Muscle layer of colon (tissue), 2 donors: ENCODE measurements at regions not wholly inside any gene's neighbourhood (a gene's known extent, or its start where the extent isn't known, plus 50 kb on each side); places are given as distances from the start of the nearest gene placed in this dataset.

Experiments
- H3K27ac ChIP-seq: one replicate; pipeline ENCODE4 v1.7.0; 2013; ENCODE audit warnings: low read depth, mild to moderate bottlenecking, low read length, moderate library complexity
- H3K27me3 ChIP-seq, 2 donors: one replicate each; pipeline ENCODE4 v1.7.0; 2013; ENCODE audit warnings: low read length in 2 of 2, mild to moderate bottlenecking in 2 of 2; ENCODE audit not compliant: insufficient read depth in 2 of 2, control insufficient read depth in 1 of 2
- H3K36me3 ChIP-seq: one replicate; pipeline ENCODE4 v1.7.0; 2013; ENCODE audit warnings: mild to moderate bottlenecking, low read length; ENCODE audit not compliant: insufficient read depth
- H3K4me1 ChIP-seq: one replicate; pipeline ENCODE4 v1.7.0; 2013; ENCODE audit warnings: mild to moderate bottlenecking, low read length; ENCODE audit not compliant: insufficient read depth
- H3K4me3 ChIP-seq, 2 donors: one replicate each; pipeline ENCODE4 v1.7.0; 2013; ENCODE audit warnings: low read length in 2 of 2, low read depth in 1 of 2, mild to moderate bottlenecking in 1 of 2, moderate library complexity in 1 of 2
- H3K9ac ChIP-seq: one replicate; pipeline ENCODE4 v1.7.0; 2013; ENCODE audit warnings: low read length
- H3K9me3 ChIP-seq: one replicate; pipeline ENCODE4 v1.7.0; 2013; ENCODE audit warnings: mild to moderate bottlenecking, low read length
- donor health status: abdominal sarcoma.
- donor health status: Adenocarcinoma of cecum.

DNA sequence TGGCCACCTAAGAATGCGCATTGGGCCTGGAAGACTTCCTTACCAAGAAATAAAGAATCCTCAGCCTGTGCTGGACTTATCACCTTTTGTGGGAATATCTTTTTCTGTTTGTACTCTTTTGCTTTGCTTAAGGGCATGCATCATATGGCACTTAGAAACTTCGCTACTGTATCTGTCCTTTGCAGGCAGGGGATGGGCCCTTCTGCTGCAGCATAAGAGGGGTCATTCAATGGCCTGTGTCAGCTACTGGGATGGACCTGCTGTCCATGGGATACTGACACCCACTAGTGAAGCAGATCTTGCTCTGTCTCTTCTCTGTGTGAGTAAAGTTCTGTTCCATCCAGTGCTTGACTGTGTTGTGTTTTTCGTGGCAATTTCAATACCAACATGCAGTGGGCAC lies 239.0 kb upstream of the JUN start:
- Histone ChIP-seq H3K4me1 (peaks cover 14% of the 10 kb centered on the region), H3K9me3 (no peaks in the 10 kb centered on the region), H3K27ac (no peak overlapping the region), H3K4me3 (no peak overlapping the region), H3K27me3 (no peaks in the 10 kb centered on the region), H3K9ac (no peak overlapping the region), H3K36me3 (no peaks in the 10 kb centered on the region)

DNA sequence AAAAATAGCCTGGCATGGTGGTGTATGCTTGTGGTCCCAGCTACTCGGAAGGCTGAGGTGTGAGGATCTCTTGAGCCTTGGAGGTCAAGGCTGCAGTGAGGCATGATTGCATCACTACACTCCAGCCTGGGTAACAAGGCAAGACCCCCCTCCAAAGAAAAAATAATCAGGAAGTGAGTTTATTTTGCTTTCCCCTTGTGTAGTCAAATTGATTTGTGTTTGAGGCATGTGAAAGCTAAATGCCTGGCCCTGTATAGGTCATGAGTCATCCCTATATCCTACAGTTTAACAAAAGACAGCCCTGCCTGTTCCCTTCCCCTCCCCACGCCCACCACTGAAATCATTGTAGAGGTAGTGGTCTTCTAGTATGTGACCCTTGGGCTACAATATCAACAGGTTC lies 241.4 kb upstream of the JUN start:
- Histone ChIP-seq H3K27me3 (no peaks in the 10 kb centered on the region), H3K9ac (no peak overlapping the region), H3K4me1 (peaks cover 6% of the 10 kb centered on the region), H3K27ac (no peak overlapping the region), H3K9me3 (no peaks in the 10 kb centered on the region), H3K36me3 (no peaks in the 10 kb centered on the region), H3K4me3 (no peak overlapping the region)

DNA sequence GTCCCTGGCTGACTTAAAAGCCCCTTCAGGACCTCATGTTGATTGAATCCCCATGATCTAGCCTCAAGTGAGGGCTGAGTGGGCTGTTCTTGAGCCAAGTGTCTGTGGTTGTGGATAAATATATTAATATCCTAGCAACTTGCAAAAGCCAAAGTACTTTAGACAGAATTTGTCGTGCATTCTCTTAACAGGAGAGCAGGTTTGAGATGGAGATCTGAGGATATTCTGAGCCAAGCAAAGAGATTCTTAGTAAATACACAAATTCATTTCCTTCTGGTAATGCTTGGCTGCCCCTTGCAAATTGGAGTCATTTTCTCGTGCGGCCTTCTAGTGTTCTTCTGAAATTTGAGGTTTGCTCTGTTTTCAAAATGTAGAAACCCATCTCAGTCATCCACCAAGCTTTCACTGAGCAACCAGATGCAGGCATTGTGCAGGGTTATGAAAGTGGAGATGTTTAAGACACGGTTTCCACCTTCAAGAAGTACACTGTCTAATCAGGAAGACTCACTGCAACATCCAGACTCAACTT lies 242.1 kb upstream of the JUN start:
- no peak overlapping the region for H3K4me3 ChIP-seq
- no peaks in the 10 kb centered on the region for H3K4me1 ChIP-seq
- H3K36me3 ChIP-seq = no peaks in the 10 kb centered on the region
- H3K27me3 ChIP-seq = no peaks in the 10 kb centered on the region
- H3K9me3 ChIP-seq = no peaks in the 10 kb centered on the region
- H3K27ac ChIP-seq = no peak overlapping the region
- H3K9ac ChIP-seq = no peak overlapping the region

DNA sequence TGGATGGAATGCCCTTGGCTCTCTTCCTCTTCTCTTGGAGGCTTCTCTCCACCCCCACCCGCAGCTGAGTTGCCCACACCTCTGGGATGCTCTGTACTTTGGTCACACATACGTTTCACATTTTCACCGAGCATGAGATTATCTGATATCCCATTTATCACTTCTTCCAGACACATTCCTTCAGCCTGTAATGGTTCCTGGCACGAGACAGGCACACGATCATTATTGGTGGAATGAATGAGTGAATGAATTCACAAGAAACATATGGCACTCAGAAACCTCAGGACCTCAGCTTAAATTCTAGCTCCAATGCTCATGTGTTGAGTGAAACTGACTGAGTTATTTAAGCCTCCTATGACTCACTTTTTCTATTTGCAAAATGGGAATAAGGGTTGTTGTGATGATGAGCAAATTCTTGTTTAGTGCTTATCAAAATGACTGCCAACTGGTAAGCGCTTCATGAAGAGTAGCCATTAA lies 242.7 kb upstream of the JUN start:
- Histone ChIP-seq H3K4me1 (no peaks in the 10 kb centered on the region), H3K27ac (no peak overlapping the region), H3K9me3 (no peaks in the 10 kb centered on the region), H3K4me3 (no peak overlapping the region), H3K27me3 (no peaks in the 10 kb centered on the region), H3K9ac (no peak overlapping the region), H3K36me3 (no peaks in the 10 kb centered on the region)

DNA sequence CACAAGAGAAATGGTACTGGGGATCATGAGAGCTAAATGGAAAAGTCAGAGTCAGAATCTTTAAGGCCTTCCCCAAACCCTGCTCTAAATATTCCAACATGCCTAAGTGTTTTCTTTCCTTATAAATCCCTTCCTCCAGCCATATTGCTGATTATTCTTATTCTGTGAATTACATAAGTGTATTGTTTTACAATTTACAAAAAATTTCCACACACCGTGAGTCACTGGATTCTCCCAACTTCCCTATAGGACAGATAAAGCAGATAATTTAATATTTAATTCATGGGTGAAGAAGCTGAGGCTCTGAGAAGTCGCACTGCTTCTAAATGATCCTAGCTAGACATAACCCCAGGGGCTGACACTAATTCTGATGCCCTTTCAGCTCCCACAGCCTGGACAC lies 243.3 kb upstream of the JUN start:
- Histone ChIP-seq H3K36me3 (no peaks in the 10 kb centered on the region), H3K9me3 (no peaks in the 10 kb centered on the region), H3K4me3 (no peak overlapping the region), H3K27me3 (no peaks in the 10 kb centered on the region), H3K27ac (no peak overlapping the region), H3K9ac (no peak overlapping the region), H3K4me1 (no peaks in the 10 kb centered on the region)

DNA sequence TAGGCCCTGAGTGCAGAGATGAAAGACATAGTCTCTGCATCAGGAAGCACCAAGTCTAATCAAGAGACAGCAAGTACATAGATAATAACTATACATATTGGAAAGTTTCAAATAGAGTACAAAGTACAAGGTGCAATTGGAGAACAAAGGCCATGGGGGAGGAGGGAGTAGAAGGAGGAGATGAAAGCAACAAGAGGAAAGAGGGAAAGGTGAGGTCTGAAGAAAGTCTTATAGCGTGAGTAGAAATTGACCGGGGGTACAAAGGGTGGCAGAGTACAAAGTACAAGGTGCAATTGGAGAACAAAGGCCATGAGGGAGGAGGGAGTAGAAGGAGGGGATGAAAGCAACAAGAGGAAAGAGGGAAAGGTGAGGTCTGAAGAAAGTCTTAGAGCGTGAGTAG lies 244.2 kb upstream of the JUN start:
- H3K27ac ChIP-seq = no peak overlapping the region
- no peak overlapping the region for H3K4me3 ChIP-seq
- no peaks in the 10 kb centered on the region for H3K27me3 ChIP-seq
- H3K9me3 ChIP-seq = no peaks in the 10 kb centered on the region
- H3K4me1 ChIP-seq = no peaks in the 10 kb centered on the region
- H3K36me3 ChIP-seq = no peaks in the 10 kb centered on the region
- no peak overlapping the region for H3K9ac ChIP-seq

DNA sequence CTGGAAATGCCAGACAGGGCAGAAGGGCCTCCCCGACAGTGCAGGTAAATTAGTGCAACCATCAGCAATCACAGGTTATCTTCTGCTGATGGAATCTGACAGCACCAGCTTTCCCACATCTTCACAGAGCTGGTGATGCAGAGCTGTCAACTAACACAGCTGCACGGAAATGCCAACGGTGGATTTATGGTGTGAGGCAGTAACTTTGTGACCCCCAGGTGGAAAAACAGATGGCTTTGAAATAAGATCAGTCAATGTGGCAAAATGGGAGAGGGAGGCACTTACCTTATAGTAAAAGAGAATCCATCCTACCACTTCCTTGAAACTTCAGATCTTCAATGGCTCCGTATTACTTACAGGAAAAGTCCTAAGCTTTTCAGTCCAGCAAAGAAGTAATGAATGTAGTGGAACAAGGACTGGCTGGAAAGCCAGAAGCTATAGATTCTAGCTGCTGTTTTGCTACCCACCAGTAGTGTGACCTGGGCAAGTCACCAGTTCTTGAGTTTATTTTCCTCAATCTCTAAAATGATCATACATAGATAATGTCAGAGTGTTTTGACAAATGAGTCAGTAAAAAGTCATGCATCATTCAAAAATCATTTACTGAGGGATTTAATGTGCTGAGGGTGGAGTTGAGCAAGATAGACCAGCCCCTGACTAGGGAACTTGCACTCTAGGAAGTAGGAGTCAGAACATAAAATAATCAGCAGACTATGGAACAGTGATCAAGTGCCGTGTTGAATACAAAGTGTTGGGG lies 245.7 kb upstream of the JUN start:
- Histone ChIP-seq H3K4me3 (no peak overlapping the region), H3K9me3 (no peaks in the 10 kb centered on the region), H3K27me3 (no peaks in the 10 kb centered on the region), H3K9ac (no peak overlapping the region), H3K36me3 (no peaks in the 10 kb centered on the region), H3K27ac (no peak overlapping the region), H3K4me1 (no peaks in the 10 kb centered on the region)

DNA sequence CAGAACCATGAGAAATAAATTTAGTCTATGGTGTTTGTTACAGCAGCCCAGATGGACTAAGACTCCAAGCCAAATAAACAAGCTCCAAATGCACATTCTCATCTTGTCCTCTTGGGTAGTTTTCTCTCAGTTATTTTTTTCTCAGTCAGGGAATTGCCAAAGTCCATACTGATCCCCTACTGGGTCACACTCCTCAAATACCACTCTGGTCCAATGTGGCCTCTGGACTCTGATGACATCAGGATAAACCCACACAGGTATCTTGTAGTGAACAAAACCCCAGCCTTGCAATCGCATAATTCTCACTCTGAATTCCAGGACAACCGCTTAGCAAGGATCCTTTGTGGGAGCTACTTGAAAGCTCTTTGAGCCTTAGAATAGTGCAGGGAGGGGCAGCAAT lies 248.4 kb upstream of the JUN start:
- Histone ChIP-seq H3K36me3 (no peaks in the 10 kb centered on the region), H3K4me1 (no peaks in the 10 kb centered on the region), H3K4me3 (no peak overlapping the region), H3K9me3 (no peaks in the 10 kb centered on the region), H3K9ac (no peak overlapping the region), H3K27me3 (no peaks in the 10 kb centered on the region), H3K27ac (no peak overlapping the region)

DNA sequence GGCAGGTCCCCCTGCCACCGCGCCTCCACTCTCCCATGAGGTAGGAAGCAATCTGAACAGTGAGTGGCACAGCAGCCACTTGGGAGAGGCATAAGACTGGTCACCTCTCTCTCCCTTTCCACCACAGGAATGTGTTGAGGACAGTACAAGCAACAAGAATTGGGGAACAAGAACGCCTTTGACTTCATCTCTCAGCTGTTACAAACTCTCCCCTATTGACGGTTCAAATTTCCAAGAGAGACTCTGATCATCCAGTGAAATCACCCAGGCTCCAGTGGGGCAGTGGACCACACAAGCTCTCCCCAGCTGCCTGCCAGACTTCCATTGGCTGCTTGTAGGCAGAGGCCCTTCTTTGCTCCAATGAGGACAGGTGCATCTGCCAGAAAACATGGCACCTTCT lies 249.9 kb upstream of the JUN start:
- no peaks in the 10 kb centered on the region for H3K9me3 ChIP-seq
- no peak overlapping the region for H3K4me3 ChIP-seq
- no peaks in the 10 kb centered on the region for H3K4me1 ChIP-seq
- no peaks in the 10 kb centered on the region for H3K36me3 ChIP-seq
- H3K27ac ChIP-seq = no peak overlapping the region
- H3K27me3 ChIP-seq = no peaks in the 10 kb centered on the region
- no peak overlapping the region for H3K9ac ChIP-seq

DNA sequence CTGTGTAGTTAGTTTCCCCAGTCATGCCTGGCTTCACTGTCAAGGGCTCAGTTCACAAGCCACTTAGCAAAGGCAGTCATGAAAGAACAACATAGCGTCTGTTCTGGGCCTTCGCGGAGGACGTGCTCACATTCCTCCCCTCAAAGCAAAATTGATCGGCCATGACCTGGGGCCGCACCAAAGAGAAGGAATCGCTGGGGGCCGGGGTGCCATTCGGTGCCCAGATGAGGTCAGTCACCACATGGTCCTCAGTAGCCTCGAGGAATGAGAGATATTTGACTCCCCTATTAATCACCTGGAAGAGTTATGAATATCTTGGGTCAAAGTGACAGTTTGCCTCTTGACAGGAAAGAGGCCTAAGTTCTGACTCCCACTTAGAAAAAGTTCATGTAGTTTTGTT lies 251.1 kb upstream of the JUN start:
- no peak overlapping the region for H3K9ac ChIP-seq
- no peaks in the 10 kb centered on the region for H3K36me3 ChIP-seq
- H3K9me3 ChIP-seq = no peaks in the 10 kb centered on the region
- H3K27me3 ChIP-seq = no peaks in the 10 kb centered on the region
- H3K27ac ChIP-seq = no peak overlapping the region
- no peaks in the 10 kb centered on the region for H3K4me1 ChIP-seq
- no peak overlapping the region for H3K4me3 ChIP-seq

DNA sequence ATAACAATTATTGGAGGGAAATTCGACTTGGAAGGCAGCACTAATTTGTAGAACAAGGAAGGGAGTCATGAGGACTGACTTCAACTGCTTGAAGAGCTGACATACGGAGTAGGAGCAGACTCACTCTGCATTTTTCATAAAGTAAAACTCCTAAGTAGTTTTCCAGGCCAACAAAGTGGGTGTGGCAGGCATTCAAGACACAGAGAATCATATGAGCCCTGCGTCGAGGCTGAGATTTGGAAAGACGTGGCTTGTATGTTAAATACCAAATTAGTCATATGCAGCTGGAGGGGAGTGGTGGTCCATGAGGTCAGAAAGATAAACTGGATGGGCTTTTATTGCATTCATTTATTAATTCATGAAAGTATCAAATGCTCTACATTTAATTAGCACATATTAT lies 255.7 kb upstream of the JUN start:
- Histone ChIP-seq H3K36me3 (no peaks in the 10 kb centered on the region), H3K4me1 (peaks cover 25% of the 10 kb centered on the region), H3K9me3 (no peaks in the 10 kb centered on the region), H3K4me3 (no peak overlapping the region), H3K9ac (no peak overlapping the region), H3K27ac (no peak overlapping the region), H3K27me3 (no peaks in the 10 kb centered on the region)

DNA sequence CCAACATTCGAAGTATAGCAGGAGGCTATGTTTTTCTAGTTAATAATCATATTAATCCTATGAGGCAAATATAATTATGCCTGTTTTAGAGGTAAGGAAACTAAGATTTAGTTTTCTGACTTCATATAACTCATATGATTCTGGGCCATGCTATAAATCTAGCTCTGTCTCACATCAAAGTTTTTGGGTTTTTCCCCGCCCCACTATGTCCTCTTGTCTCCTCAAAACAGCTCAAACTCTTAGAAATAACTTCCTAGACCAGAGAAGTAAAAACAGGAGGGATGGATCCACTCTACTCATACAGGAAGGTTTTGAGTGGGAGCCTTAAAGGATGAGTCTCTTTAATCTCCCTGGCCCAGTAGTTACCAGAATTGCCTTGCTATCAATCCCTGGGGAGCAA lies 256.4 kb upstream of the FGGY start:
- Histone ChIP-seq H3K36me3 (no peaks in the 10 kb centered on the region), H3K9me3 (no peaks in the 10 kb centered on the region), H3K4me3 (no peak overlapping the region), H3K27ac (no peak overlapping the region), H3K27me3 (no peaks in the 10 kb centered on the region), H3K9ac (no peak overlapping the region), H3K4me1 (peaks cover 25% of the 10 kb centered on the region)
